HEK293 (cell line): ENCODE measurements at regions not wholly inside any gene's neighbourhood (a gene's known extent, or its start where the extent isn't known, plus 50 kb on each side); places are given as distances from the start of the nearest gene placed in this dataset.
A peak's percentile ranks its signal among the peaks of the same experiment; 100 is the strongest.

ENCODE experiments used
- CTCF ChIA-PET: fragments of 350-600 bp; formaldehyde crosslinking; extraction: SDS; loops from one replicate; lab custom pipeline; 2021; ENCODE audit warnings: antibody characterized with exemption; lab: Yijun Ruan, JAX
- POLR2A ChIA-PET: fragments of 300-600 bp; formaldehyde crosslinking; extraction: SDS; loops from one replicate; lab custom pipeline; 2020; ENCODE audit warnings: antibody characterized with exemption, inconsistent platforms; lab: Yijun Ruan, JAX
- H3K27ac ChIP-seq: fragments of 200-500 bp; sonication (Bioruptor generic); 2 replicates; pipeline ENCODE4 v1.5.1; 2014; ENCODE audit warnings: low read depth, low read length, control low read depth, inconsistent platforms; ENCODE audit errors: extremely low read depth
- H3K36me3 ChIP-seq, 2 experiments: fragments of 200-500 bp in 1 of 2; sonication (Bioruptor generic) in 1 of 2; 1 replicate in 1 of 2; 2 replicates in 1 of 2; pipeline ENCODE4 v1.5.1; 2014 to 2017; ENCODE audit warnings: inconsistent platforms in 2 of 2, low read length in 2 of 2; ENCODE audit not compliant: control insufficient read depth in 2 of 2, insufficient read depth in 1 of 2
- H3K4me1 ChIP-seq: fragments of 200-500 bp; sonication (Bioruptor generic); 2 replicates; pipeline ENCODE4 v1.5.1; 2014; ENCODE audit warnings: mild to moderate bottlenecking, low read length, inconsistent platforms; ENCODE audit not compliant: control insufficient read depth, insufficient read depth
- H3K4me3 ChIP-seq: 2 replicates; pipeline ENCODE4 v1.5.1; 2011; ENCODE audit warnings: low read depth, mild to moderate bottlenecking, control low read depth, low read length, moderate library complexity
- H3K9me3 ChIP-seq: fragments of 200-500 bp; sonication (Bioruptor generic); 2 replicates; pipeline ENCODE4 v1.5.1; 2014; ENCODE audit warnings: low read depth, low read length, inconsistent platforms; ENCODE audit not compliant: control insufficient read depth, insufficient read depth
- GLI4 ChIP-seq: fragments of 450-650 bp; formaldehyde crosslinking; IDR thresholded peaks from 2 replicates; pipeline ENCODE4 v1.5.1; 2016; ENCODE audit warnings: missing biosample characterization, missing genetic modification characterization
- GLIS1 ChIP-seq: fragments of 450-650 bp; formaldehyde crosslinking; IDR thresholded peaks from 2 replicates; pipeline ENCODE4 v1.5.1; 2016; ENCODE audit warnings: missing biosample characterization, missing genetic modification characterization
- HOXA7 ChIP-seq: sonication (generic); formaldehyde crosslinking; IDR thresholded peaks from 2 replicates; pipeline ENCODE4 v1.8.1; 2022; ENCODE audit warnings: missing genetic modification reagents, borderline replicate concordance
- HOXC10 ChIP-seq: sonication (generic); formaldehyde crosslinking; IDR thresholded peaks from 2 replicates; pipeline ENCODE4 v1.8.1; 2023; ENCODE audit warnings: mild to moderate bottlenecking, missing genetic modification reagents
- IKZF3 ChIP-seq: fragments of 450-650 bp; IDR thresholded peaks from 2 replicates; pipeline ENCODE4 v1.5.0; 2018; ENCODE audit warnings: missing biosample characterization, mild to moderate bottlenecking, missing genetic modification characterization, moderate library complexity
- PBX3 ChIP-seq: sonication (generic); formaldehyde crosslinking; IDR thresholded peaks from 2 replicates; pipeline ENCODE4 v1.8.1; 2022; ENCODE audit warnings: mild to moderate bottlenecking, moderate library complexity, missing genetic modification reagents
- PRDM1 ChIP-seq: fragments of 450-650 bp; formaldehyde crosslinking; IDR thresholded peaks from 2 replicates; pipeline ENCODE4; 2016; ENCODE audit warnings: missing biosample characterization, missing genetic modification characterization
- PRDM6 ChIP-seq: fragments of 450-650 bp; formaldehyde crosslinking; IDR thresholded peaks from 2 replicates; pipeline ENCODE4 v1.5.1; 2017; ENCODE audit warnings: missing biosample characterization, missing genetic modification characterization
- SETDB1 ChIP-seq: IDR thresholded peaks from one replicate; pipeline ENCODE4 v1.6.1; 2017; ENCODE audit warnings: mild to moderate bottlenecking, low read length, moderate library complexity, mixed read lengths; ENCODE audit not compliant: insufficient read length
- ZBTB21 ChIP-seq: fragments of 450-650 bp; formaldehyde crosslinking; IDR thresholded peaks from 2 replicates; pipeline ENCODE4 v1.5.1; 2017; ENCODE audit warnings: missing biosample characterization, missing genetic modification characterization
- ZNF19 ChIP-seq: fragments of 450-650 bp; formaldehyde crosslinking; IDR thresholded peaks from 2 replicates; pipeline ENCODE4; 2016; ENCODE audit warnings: missing biosample characterization, missing genetic modification characterization, low read depth
- ZNF223 ChIP-seq: fragments of 450-650 bp; formaldehyde crosslinking; IDR thresholded peaks from 2 replicates; pipeline ENCODE4 v1.5.1; 2016; ENCODE audit warnings: missing biosample characterization, missing genetic modification characterization
- ZNF544 ChIP-seq: fragments of 450-650 bp; formaldehyde crosslinking; IDR thresholded peaks from 2 replicates; pipeline ENCODE4 v1.5.0; 2017; ENCODE audit warnings: missing biosample characterization, missing genetic modification characterization
- ZNF549 ChIP-seq: fragments of 450-650 bp; IDR thresholded peaks from 2 replicates; pipeline ENCODE4 v1.5.1; 2018; ENCODE audit warnings: missing biosample characterization, missing genetic modification characterization, mild to moderate bottlenecking, inconsistent platforms, moderate library complexity
- ZNF658 ChIP-seq: fragments of 450-650 bp; formaldehyde crosslinking; IDR thresholded peaks from 2 replicates; pipeline ENCODE4; 2016; ENCODE audit warnings: missing biosample characterization, missing genetic modification characterization
- ZSCAN23 ChIP-seq: fragments of 450-650 bp; formaldehyde crosslinking; IDR thresholded peaks from 2 replicates; pipeline ENCODE4 v1.5.1; 2016; ENCODE audit warnings: missing biosample characterization, missing genetic modification characterization
- TF ChIP-seq, protein P1 (sequence below): fragments of 450-650 bp; formaldehyde crosslinking; IDR thresholded peaks from 2 replicates; pipeline ENCODE4 v1.5.1; 2016; ENCODE audit warnings: missing biosample characterization, missing genetic modification characterization

- H3K4me3 ChIP-seq, result no peak overlapping the region
- H3K4me1 ChIP-seq, result no peaks in the 10 kb centered on the region
- CTCF ChIA-PET, result interaction anchor here (0.7 kb wide), 1 partner anchor 76 kb away, joined by 3 read pairs; no protein-coding TSS in a partner anchor
- POLR2A ChIA-PET, result no interaction called here
- no peaks in the 10 kb centered on the region for H3K36me3 ChIP-seq
- H3K9me3 ChIP-seq, result no peaks in the 10 kb centered on the region
- TF ChIP-seq ZNF549 (tag by site-specific recombination) (no peak), ZNF658 (tag by site-specific recombination) (no peak), HOXC10 (CRISPR knock-in tag) (no peak), IKZF3 (tag by site-specific recombination) (no peak), SETDB1 (no peak), PRDM6 (tag by site-specific recombination) (no peak), ZNF544 (tag by site-specific recombination) (no peak)
- H3K27ac ChIP-seq, result no peak overlapping the region
Measured at GRCh38 chr3:73215901-73216300, 154.4 kb downstream of the EBLN2 start.

DNA sequence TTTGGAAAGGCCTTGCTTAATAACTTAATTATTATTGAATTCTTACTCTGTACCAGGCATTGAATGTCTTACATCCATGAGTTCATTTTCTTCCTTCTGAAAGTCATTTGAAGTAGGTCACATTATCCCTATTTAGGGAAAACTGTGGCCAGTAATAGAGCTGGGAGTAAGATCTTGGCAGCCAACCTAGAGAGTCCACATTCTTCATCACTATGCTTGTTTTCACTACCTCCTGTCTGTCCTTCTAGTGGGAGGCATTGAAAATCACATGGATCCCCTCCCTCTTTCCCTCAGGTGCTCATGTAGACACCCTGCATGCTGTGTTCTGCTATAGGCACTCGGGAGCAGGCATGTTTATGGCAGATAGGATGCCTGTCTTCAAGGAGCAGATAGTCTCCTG, 154.9 kb downstream of the EBLN2 start:
- Histone ChIP-seq H3K4me1 (no peaks in the 10 kb centered on the region), H3K36me3 (no peaks in the 10 kb centered on the region), H3K4me3 (no peak overlapping the region), H3K27ac (no peak overlapping the region), H3K9me3 (no peaks in the 10 kb centered on the region)
- ChIA-PET POLR2A (no interaction called here), CTCF (interaction anchor here (0.7 kb wide), 1 partner anchor 76 kb away, joined by 3 read pairs; no protein-coding TSS in a partner anchor)
- TF ChIP-seq GLIS1 (tag by site-specific recombination) (peak; percentile 51), GLI4 (tag by site-specific recombination) (no peak)

DNA sequence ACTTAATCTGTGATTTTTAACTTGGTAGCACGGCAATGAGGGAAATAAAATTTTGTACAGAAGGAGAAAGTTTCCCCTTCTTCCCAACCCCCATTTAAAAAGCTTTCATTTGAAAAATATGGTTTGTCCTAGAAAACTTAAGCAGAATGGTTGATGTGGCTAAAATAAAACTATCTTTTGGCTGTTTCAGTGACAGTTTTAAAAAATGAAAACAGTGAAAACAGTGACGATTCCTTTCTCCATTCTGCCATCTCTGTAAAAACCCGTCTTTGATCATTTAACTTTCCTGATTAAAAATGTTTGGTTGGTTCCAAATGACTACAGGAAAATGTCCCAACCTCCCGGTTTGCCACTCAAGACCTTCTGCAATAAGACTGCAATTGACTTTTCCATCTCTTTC, 160.7 kb downstream of the EBLN2 start:
- CTCF ChIA-PET, result interaction anchor here (0.9 kb wide), 1 partner anchor 16 kb away, joined by 3 read pairs; no protein-coding TSS in a partner anchor
- no peaks in the 10 kb centered on the region for H3K36me3 ChIP-seq
- no peak overlapping the region for H3K4me3 ChIP-seq
- POLR2A ChIA-PET, result no interaction called here
- H3K4me1 ChIP-seq, result peaks cover 6% of the 10 kb centered on the region; the same call in 1 of the 2 replicates
- TF ChIP-seq ZSCAN23 (tag by site-specific recombination), result no peak
- TF ChIP-seq HOXA7 (CRISPR knock-in tag), result no peak
- TF ChIP-seq GLI4 (tag by site-specific recombination), result no peak
- TF ChIP-seq PRDM1, result peak; percentile 65; the same call in 1 of the 2 replicates
- no peak for TF ChIP-seq ZNF19 (tag by site-specific recombination)
- TF ChIP-seq ZNF223, result no peak
- TF ChIP-seq ZBTB21, result no peak
- TF ChIP-seq, protein P1, sequence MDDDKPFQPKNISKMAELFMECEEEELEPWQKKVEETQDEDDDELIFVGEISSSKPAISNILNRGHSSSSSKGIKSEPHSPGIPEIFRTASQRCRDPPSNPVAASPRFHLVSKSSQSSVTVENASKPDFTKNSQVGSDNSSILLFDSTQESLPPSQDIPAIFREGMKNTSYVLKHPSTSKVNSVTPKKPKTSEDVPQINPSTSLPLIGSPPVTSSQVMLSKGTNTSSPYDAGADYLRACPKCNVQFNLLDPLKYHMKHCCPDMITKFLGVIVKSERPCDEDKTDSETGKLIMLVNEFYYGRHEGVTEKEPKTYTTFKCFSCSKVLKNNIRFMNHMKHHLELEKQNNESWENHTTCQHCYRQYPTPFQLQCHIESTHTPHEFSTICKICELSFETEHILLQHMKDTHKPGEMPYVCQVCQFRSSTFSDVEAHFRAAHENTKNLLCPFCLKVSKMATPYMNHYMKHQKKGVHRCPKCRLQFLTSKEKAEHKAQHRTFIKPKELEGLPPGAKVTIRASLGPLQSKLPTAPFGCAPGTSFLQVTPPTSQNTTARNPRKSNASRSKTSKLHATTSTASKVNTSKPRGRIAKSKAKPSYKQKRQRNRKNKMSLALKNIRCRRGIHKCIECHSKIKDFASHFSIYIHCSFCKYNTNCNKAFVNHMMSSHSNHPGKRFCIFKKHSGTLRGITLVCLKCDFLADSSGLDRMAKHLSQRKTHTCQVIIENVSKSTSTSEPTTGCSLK, result no peak
- no peak for TF ChIP-seq PBX3 (CRISPR knock-in tag)
- no peaks in the 10 kb centered on the region for H3K9me3 ChIP-seq
- H3K27ac ChIP-seq, result no peak overlapping the region
